ENCODE measurements at regions not wholly inside any gene's neighbourhood (a gene's known extent, or its start where the extent isn't known, plus 50 kb on each side); places are given as distances from the start of the nearest gene placed in this dataset.

- DNase-seq (ENCODE audit: low read depth, low spot score), result no peak
- H3K4me3 ChIP-seq (ENCODE audit: low read length), result no peak overlapping the region
Measured at GRCh38 chr4:110823251-110823650, 200.4 kb upstream of the PITX2 start.

GRCh38 chr4:110824344-110824743 lies 201.5 kb upstream of the PITX2 start:
- H3K4me3 ChIP-seq (ENCODE audit: low read length), result no peak overlapping the region
- no peak for DNase-seq (ENCODE audit: low read depth, low spot score)

- no peak overlapping the region for H3K4me3 ChIP-seq (ENCODE audit: low read length)
- DNase-seq (ENCODE audit: low read depth, low spot score), result no peak
Measured at GRCh38 chr4:110826656-110827055, 203.8 kb upstream of the PITX2 start.

DNA sequence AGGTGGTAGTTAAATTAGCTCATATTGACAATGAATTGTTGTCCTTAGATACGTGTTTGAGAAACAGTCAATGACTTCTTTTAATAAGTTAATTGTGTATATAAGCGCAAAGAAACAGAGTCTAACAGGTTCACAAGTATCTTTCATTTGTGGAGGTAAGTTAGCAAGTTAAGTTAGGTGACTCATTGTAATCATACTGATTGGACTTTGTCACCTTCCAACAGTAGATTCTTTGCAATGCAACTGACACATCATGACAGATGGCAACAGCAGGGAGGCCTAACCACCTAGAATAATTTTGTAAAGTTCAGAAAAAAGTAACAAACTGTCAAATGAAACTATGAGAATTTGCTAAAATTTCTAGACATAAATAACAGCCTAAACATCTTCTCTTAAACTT lies 207.6 kb upstream of the PITX2 start:
- H3K4me3 ChIP-seq (ENCODE audit: low read length), result no peak overlapping the region
- no peak for DNase-seq (ENCODE audit: low read depth, low spot score)

- no peak overlapping the region for H3K4me3 ChIP-seq (ENCODE audit: low read length)
- DNase-seq (ENCODE audit: low read depth, low spot score), result no peak
Measured at GRCh38 chr4:110837896-110838450, 215.1 kb upstream of the PITX2 start.

- H3K4me3 ChIP-seq (ENCODE audit: low read length), result no peak overlapping the region
- no peak for DNase-seq (ENCODE audit: low read depth, low spot score)
Measured at GRCh38 chr4:110840221-110840654, 217.4 kb upstream of the PITX2 start.

DNA sequence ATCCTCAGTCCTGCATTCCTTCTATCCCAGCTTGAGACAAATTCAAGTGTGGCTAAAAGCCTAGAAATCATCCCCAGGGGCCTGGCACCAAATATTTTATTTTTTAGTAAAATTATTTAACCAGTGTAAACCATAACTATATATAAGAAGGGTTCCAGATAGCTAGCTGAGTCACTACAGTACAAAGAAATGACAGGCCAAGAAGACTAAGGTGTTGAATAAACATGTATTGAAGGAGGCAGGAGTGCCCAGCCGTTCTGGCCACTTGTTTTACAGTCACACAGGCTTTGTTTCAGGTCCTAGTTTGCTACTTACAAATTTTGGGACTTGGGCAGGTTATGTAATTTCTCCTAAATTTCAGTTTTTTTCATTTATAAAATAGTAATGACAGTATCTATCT lies 225.9 kb upstream of the PITX2 start:
- H3K4me3 ChIP-seq (ENCODE audit: low read length), result no peak overlapping the region
- no peak for DNase-seq (ENCODE audit: low read depth, low spot score)

DNA sequence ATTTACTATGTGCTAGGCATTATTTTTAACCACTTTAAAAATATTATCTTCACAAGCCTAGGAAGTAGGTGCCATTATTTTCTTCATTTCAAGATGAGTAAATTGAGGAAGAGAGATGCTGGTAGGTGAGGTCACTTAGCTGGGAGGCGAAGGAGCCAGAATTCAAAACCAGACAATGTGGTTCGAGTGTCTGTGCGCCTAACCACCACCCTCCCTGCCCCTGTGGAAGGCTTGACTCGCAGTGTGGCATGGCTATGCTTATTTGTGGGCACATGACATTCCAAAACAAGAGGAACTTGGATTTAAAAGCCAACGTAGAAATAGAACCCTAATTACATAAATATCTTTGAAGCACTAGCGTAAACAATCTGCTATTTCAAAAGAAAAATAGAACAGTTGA lies 226.6 kb upstream of the PITX2 start:
- H3K4me3 ChIP-seq (ENCODE audit: low read length), result no peak overlapping the region
- DNase-seq (ENCODE audit: low read depth, low spot score), result no peak

- DNase-seq (ENCODE audit: low read depth, low spot score), result no peak
- H3K4me3 ChIP-seq (ENCODE audit: low read length), result no peak overlapping the region
Measured at GRCh38 chr4:110850461-110851442, 227.9 kb upstream of the PITX2 start.

DNA sequence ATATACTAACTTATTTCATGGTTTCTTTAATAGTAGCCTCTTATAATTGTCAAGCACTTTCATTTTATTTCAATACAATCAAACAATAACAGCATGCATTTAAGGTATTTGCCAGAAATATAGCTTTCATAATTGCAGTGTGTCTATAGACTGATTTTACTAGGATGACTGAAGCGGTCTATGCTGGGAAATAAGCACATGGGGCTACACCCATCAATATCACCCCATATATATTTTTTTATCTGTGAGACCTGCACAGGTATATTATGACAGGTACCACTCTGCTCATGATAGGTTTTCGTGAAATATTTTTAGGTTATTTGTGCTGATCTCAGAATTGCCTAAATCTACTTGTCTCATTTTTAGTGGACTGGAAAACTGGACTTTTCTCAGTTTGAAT lies 229.1 kb upstream of the PITX2 start:
- no peak overlapping the region for H3K4me3 ChIP-seq (ENCODE audit: low read length)
- DNase-seq (ENCODE audit: low read depth, low spot score), result no peak

- no peak for DNase-seq (ENCODE audit: low read depth, low spot score)
- no peak overlapping the region for H3K4me3 ChIP-seq (ENCODE audit: low read length)
Measured at GRCh38 chr4:110852793-110853192, 229.9 kb upstream of the PITX2 start.

DNA sequence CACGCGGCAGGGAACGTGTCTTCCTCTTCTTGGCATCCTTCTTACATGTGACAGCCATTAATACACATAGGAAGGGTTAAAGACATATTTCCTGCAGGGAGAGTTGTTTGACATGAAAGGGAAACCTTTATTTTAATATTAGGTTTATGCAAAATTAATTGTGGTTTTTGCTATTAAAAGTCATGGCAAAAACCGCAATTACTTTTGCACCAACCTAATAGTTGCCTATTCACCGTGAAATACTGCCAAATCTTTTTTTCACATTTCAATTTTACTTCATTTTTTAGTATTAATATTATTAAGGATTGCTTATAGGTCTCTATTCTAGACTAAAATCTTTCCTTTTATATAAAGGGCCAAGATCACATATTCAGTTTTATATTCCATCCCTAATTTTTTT lies 230.4 kb upstream of the PITX2 start:
- H3K4me3 ChIP-seq (ENCODE audit: low read length), result no peak overlapping the region
- DNase-seq (ENCODE audit: low read depth, low spot score), result no peak

- H3K4me3 ChIP-seq (ENCODE audit: low read length), result no peak overlapping the region
- DNase-seq (ENCODE audit: low read depth, low spot score), result no peak
Measured at GRCh38 chr4:110854021-110854678, 231.3 kb upstream of the PITX2 start.

GRCh38 chr4:110860125-110860524 lies 237.2 kb upstream of the PITX2 start:
- H3K4me3 ChIP-seq (ENCODE audit: low read length), result no peak overlapping the region
- no peak for DNase-seq (ENCODE audit: low read depth, low spot score)

DNA sequence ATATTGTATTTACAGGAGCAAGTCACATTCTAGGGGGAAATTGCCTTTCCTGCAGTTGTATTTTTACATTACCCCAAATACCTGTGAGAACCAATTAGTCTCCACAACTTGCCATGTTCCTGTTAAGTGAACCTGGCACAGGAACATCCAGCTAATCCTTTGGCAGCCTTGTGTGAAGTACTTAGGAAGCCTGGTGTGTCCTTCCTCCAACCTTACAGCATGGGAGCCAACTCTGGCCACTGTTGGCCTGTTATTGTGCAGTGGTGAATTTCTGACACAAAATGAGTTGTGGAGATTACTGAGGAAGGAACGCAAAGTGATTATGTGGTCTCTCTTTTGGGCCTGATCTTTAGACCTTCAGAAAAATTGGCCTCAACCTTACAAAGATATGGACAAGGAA lies 238.0 kb upstream of the PITX2 start:
- H3K4me3 ChIP-seq (ENCODE audit: low read length), result no peak overlapping the region
- no peak for DNase-seq (ENCODE audit: low read depth, low spot score)

DNA sequence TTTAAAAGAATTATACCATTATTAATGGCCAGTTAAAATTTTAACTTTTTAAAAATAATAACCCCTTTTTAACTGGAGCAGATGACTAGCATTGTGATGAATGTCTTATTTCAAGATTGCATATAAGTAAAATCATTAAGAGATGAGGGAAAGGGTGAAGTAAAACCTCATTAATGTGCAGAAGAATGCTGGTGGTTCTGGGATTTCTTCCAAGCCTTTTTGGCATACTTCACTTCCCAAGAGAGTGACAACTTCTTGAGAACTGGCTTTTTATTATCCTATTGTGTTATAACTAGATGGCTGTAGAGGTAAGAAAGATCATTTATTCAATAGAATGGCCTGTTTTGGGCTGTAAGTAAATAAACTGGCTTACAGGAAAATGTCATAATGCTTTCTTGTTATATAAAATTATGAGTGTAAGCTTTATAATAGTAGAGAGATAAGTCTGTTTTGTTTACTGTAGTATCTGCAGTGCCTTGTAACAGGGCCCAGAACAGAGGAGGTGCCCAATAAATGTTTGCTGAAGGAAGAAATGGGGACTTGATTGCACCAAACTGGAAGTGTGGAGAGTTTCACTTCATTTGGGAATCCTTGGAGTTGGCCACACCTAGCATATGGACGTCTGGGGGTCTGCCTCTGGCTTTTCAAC lies 242.9 kb upstream of the PITX2 start:
- H3K4me3 ChIP-seq (ENCODE audit: low read length), result no peak overlapping the region
- no peak for DNase-seq (ENCODE audit: low read depth, low spot score)

DNA sequence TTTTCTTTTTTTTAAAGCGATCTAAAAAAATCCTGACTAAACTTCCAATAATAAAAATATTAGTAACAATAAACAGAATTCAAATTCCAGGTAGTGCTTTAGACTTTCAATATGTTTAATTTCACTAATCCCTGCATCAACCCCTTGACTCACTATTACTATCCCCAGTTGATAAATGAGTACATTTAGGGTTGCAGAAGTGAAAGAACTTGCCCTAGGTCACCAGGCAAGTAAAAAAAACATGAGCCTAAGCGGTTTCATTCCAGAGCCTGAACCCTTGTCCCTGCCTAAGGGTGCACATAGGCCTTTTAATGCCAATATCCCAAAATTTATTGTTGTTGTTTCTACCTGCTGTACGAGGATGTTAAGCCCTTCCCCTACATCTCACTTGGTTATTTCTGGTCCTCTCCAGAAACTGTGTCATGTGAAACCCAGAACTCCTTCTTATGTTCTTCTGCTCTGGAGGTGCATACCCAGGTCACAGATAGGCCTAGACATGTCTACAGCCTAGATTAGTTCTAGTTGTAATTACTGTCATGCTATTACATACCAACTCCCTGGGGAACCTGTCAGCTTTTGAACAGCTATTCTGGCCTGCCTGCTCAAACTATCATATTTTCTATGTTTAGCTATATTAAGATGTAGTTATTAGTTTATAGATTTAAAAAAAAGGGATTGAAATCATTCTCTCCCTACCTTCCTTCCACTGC lies 244.5 kb upstream of the PITX2 start:
- H3K4me3 ChIP-seq (ENCODE audit: low read length), result no peak overlapping the region
- no peak for DNase-seq (ENCODE audit: low read depth, low spot score)

DNA sequence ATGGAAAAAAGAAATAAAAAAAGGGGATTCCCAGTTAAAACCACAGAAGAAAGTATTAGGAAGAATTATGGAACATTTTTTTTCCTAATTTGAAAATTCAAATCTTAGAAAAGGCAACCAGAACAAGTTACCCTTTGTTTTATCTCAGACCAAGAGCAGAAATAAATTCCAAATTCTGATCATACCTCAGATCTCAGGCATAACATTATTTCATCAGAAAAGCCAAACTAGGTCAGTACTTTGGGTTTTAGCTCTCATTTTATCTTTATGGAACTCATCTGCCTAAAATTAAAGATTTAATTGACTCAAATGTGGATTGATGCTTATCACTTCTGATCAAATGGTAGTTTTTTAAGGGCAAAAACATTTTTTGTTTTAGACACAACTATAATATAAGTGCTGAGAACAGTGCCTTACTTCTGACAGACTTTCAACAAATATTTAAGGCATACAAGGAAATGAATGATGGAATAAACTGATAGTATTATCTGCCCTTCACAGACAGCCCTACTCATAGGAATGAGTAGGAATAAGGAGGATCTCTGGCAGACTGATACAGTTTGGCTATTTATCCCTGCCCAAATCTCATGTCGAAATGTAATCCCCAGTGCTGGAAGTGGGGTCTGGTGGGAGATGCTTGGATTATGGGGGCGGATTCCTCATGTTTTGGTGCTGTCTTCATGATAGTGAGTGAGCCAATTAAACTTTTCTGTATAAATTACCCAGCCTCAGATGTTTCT lies 245.3 kb upstream of the PITX2 start:
- no peak for DNase-seq (ENCODE audit: low read depth, low spot score)
- H3K4me3 ChIP-seq (ENCODE audit: low read length), result no peak overlapping the region

DNA sequence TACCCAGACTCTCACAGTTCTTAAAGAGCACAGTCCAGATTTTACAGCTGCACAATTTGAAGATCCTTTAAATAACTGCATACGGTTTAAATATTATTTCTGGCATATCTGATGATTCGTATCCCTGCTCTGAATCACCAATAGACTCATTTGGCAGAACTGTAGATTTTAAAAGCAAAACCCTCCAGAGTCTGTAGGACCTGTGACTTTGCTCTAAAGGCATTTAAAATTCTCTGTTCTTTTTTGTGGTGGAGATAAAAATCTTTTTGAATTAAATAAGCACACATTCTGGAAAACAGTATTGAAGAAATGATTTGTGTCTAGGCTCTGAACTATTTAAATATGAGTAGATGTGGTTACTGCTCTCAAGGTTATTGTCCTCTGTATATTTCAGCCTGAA lies 246.2 kb upstream of the PITX2 start:
- DNase-seq (ENCODE audit: low read depth, low spot score), result no peak
- H3K4me3 ChIP-seq (ENCODE audit: low read length), result no peak overlapping the region

Data from Jurkat, Clone E6-1 (cell line).